ENCODE measurements at regions not wholly inside any gene's neighbourhood (a gene's known extent, or its start where the extent isn't known, plus 50 kb on each side); places are given as distances from the start of the nearest gene placed in this dataset.
A peak's percentile ranks its signal among the peaks of the same experiment; 100 is the strongest.

DNA sequence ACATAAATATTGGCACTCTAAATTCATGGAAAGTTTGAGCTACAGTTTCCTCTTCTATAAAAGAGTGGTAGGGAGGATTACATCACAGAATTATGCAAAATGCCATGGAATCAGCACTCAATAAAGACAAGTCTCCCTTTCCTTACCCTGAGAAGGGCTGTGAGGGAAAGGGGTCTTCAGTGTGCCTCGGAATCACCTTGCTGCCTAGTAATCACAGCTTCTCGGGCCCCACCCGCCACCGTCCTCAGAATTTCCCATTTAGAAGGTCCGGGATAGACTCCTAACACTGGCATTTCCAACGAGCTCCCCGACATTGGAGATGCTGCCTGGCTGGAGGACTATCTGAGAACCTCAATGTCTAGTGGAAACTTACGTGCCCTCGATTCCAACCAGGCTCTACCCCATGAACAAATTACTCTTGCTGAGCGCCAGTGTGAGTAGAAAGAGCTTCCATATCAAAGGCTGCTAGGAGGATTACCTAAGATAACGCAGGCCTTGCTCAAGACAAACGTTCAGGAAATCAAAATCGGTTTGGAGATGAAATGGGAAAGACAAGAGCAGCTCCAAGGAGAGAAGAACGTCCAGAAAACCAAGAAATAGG is 92.1 kb upstream of the CHD2 start:
- H3K4me1 Mint-ChIP-seq (ENCODE audit: unreplicated experiment): peaks cover 31% of the 10 kb centered on the region
- H3K9me3 Mint-ChIP-seq: peaks cover 13% of the 10 kb centered on the region
- H3K27me3 Mint-ChIP-seq: no peaks in the 10 kb centered on the region

DNA sequence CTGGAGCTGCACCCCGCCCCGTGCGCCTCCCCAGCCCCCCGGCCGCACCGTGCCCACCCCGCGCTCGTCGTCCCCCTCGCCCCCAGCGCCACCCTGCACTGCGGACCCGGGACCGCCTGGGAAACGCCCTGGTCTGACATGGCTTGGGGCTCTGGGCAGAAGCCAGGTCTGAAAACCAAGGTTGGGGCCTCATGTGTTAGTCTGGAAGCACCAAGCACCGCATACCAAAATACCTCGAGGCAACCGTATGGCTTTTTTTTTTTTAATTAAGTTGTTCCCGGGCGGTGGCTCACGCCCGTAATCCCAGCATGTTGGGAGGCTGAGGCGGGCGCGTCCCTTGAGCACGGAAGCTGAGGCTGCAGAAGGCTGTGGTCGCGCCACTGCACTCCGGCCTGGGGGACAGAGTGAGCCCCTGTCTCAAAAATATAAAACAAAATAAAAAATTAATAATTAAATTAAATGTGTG is 91.5 kb upstream of the CHD2 start:
- peaks cover 13% of the 10 kb centered on the region for H3K9me3 Mint-ChIP-seq

More for the DNA sequence above, 92.1 kb upstream of the CHD2 start:
- TF ChIP-seq, protein P1, sequence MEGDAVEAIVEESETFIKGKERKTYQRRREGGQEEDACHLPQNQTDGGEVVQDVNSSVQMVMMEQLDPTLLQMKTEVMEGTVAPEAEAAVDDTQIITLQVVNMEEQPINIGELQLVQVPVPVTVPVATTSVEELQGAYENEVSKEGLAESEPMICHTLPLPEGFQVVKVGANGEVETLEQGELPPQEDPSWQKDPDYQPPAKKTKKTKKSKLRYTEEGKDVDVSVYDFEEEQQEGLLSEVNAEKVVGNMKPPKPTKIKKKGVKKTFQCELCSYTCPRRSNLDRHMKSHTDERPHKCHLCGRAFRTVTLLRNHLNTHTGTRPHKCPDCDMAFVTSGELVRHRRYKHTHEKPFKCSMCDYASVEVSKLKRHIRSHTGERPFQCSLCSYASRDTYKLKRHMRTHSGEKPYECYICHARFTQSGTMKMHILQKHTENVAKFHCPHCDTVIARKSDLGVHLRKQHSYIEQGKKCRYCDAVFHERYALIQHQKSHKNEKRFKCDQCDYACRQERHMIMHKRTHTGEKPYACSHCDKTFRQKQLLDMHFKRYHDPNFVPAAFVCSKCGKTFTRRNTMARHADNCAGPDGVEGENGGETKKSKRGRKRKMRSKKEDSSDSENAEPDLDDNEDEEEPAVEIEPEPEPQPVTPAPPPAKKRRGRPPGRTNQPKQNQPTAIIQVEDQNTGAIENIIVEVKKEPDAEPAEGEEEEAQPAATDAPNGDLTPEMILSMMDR (conservative IDR thresholded peaks at IDR 0.05): no peak
- Mint-ChIP-seq H3K4me3 (peak overlapping the region; percentile 87), H3K27ac (peak overlapping the region; percentile 95), H3K36me3 (peaks cover 14% of the 10 kb centered on the region)
- DNase-seq (ENCODE audit: extremely low spot score, unreplicated experiment): no peak

DNA sequence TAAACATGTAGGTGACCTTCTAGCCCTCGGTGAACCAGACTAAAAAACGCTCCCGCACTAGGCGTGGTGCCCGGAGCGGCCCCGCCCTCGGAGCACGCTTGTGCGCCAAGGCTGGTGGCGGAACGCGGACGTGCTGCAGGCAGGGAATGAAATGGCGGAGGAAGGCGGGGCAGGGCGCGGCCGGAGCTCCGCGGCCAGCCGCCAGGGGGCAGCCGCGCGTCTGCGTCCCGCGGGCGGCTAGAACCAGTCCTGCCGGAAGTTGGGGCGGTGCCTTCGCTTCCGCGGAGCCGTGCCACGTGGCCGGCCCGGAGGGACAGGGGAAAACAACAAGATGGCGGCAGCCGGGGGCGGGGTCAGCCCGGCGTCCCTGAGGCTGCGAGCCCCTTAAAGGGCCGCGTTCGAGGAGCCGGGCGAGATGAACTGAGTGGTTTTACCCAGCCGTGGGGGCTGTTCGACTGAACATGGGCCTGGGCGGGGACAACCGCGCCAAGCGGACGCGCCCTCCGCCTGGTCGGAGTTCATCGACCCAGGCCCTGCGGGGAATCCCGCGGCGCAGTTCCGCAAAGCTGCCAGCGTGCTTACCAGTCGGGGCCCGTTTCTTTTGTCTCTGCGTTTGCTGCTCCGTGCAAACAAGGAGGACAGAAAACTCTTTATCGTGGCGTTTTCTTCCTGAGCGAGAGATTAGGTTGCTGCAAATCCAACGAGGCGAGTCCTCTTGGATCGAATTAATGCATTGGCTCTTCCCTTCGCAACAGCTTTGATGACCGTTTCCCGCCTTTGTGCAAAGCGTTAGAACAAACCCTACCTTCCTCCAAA is 90.9 kb upstream of the CHD2 start:
- DNase-seq (ENCODE audit: extremely low spot score, unreplicated experiment): peak; percentile 99
- H3K27ac Mint-ChIP-seq: peak overlapping the region; percentile 95
- peaks cover 31% of the 10 kb centered on the region for H3K4me1 Mint-ChIP-seq (ENCODE audit: unreplicated experiment)
- TF ChIP-seq, protein P1 (conservative IDR thresholded peaks at IDR 0.05): peak; percentile 100
- peaks cover 10% of the 10 kb centered on the region for H3K36me3 Mint-ChIP-seq
- H3K4me3 Mint-ChIP-seq: peak overlapping the region; percentile 87
- no peaks in the 10 kb centered on the region for H3K27me3 Mint-ChIP-seq
- H3K9me3 Mint-ChIP-seq: peaks cover 6% of the 10 kb centered on the region

More for the DNA sequence above, 91.5 kb upstream of the CHD2 start:
- Mint-ChIP-seq H3K4me1 (ENCODE audit: unreplicated experiment) (peaks cover 34% of the 10 kb centered on the region), H3K27me3 (no peaks in the 10 kb centered on the region), H3K4me3 (peak overlapping the region; percentile 87), H3K36me3 (peaks cover 14% of the 10 kb centered on the region), H3K27ac (peak overlapping the region; percentile 95)
- no peak for DNase-seq (ENCODE audit: extremely low spot score, unreplicated experiment)
- TF ChIP-seq, protein P1 (conservative IDR thresholded peaks at IDR 0.05): no peak

- Mint-ChIP-seq H3K4me3 (peak overlapping the region; percentile 87), H3K36me3 (peaks cover 8% of the 10 kb centered on the region), H3K4me1 (ENCODE audit: unreplicated experiment) (peaks cover 30% of the 10 kb centered on the region), H3K27ac (peak overlapping the region; percentile 95), H3K27me3 (no peaks in the 10 kb centered on the region), H3K9me3 (peaks cover 5% of the 10 kb centered on the region)
- TF ChIP-seq, protein P1 (conservative IDR thresholded peaks at IDR 0.05): no peak
- no peak for DNase-seq (ENCODE audit: extremely low spot score, unreplicated experiment)
Measured at GRCh38 chr15:92809880-92810361, 90.2 kb upstream of the CHD2 start.

DNA sequence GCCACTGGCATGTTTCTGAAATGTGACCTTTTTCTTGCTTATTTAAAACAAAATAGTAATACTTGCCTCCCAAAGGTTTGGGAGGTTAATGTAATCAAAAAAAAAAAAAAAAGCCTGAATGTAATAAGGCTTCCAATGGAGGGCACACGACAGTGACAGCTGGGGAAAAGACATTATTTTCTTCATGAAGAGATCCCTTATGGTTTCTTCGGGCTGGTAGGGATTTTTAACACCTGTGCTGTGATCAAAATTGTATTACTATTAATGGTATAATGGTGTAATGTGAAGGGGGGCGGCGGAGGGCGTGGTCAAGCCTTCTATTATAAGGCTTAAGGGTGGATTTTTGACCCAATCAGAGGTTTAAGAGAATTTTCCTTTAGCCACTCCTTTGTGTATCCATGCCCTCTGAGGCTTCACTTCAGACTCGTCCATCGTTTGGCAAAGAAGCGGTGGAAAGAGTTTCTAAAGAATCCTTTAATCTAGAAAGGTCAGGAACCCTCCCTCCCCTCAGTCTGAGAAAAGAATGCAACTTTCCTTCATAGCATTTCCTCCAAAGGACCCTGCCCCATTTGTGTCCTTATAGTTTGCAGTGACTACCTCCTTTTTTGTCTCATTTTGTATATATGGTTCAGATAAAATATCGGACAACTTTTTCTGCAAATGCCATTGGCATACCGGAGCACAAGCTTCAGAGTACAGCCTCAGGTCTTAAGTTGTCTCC is 89.5 kb upstream of the CHD2 start:
- H3K9me3 Mint-ChIP-seq: peaks cover 5% of the 10 kb centered on the region
- peak overlapping the region; percentile 95 for H3K27ac Mint-ChIP-seq
- no peaks in the 10 kb centered on the region for H3K27me3 Mint-ChIP-seq
- TF ChIP-seq, protein P1 (conservative IDR thresholded peaks at IDR 0.05): no peak
- DNase-seq (ENCODE audit: extremely low spot score, unreplicated experiment): no peak
- H3K4me3 Mint-ChIP-seq: peak overlapping the region; percentile 87
- H3K4me1 Mint-ChIP-seq (ENCODE audit: unreplicated experiment): peaks cover 30% of the 10 kb centered on the region
- H3K36me3 Mint-ChIP-seq: peaks cover 8% of the 10 kb centered on the region

Measured in type B pancreatic cell (in vitro differentiated cells).